C4-2B (cell line): ENCODE measurements at regions not wholly inside any gene's neighbourhood (a gene's known extent, or its start where the extent isn't known, plus 50 kb on each side); places are given as distances from the start of the nearest gene placed in this dataset.
"Not testable (repeated sequence)": the region's sequence is repeated elsewhere in the genome, so short reads cannot be mapped to it uniquely, and the experiment has no call there.

Experiments used
- ZFX ChIP-seq: fragments of 450-650 bp; IDR thresholded peaks from 2 replicates; pipeline ENCODE4 v1.6.1; 2017
- TF ChIP-seq, protein P1 (sequence below): fragments of 450-650 bp; conservative IDR thresholded peaks from 2 replicates; pipeline ENCODE4 v1.5.1; 2017; ENCODE audit warnings: mild to moderate bottlenecking

DNA sequence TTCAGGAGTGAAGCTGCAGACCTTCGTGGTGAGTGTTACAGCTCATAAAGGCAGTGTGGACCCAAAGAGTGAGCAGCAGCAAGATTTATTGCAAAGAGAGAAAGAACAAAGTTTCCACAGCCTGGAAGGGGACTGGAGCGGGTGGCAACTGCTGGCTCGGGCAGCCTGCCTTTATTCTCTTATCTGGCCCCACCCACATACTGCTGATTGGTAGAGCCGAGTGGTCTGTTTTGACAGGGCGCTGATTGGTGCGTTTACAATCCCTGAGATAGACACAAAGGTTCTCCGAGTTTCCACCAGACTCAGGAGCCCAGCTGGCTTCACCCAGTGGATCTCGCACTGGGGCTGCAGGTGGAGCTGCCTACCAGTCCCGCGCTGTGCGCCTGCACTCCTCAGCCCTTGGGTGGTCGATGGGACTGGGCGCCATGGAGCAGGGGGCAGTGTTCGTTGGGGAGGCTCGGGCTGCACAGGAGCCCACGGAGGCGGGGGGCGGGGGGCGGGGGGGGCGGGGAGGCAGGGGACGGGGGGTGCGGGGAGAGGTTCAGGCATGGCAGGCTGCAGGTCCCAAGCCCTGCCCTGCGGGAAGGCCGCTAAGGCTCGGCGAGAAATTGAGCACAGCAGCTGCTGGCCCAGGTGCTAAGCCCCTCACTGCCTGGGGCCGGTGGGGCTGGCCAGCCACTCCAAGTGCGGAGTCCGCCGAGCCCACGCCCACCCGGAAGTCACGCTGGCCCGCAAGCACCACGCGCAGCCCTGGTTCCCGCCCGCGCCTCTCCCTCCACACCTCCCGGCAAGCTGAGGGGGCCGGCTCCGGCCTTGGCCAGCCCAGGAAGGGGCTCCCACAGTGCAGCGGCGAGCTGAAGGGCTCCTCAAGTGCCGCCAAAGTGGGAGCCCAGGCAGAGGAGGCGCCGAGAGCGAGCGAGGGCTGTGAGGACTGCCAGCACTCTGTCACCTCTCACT is 59.9 kb upstream of the EN2 start:
- TF ChIP-seq, protein P1, sequence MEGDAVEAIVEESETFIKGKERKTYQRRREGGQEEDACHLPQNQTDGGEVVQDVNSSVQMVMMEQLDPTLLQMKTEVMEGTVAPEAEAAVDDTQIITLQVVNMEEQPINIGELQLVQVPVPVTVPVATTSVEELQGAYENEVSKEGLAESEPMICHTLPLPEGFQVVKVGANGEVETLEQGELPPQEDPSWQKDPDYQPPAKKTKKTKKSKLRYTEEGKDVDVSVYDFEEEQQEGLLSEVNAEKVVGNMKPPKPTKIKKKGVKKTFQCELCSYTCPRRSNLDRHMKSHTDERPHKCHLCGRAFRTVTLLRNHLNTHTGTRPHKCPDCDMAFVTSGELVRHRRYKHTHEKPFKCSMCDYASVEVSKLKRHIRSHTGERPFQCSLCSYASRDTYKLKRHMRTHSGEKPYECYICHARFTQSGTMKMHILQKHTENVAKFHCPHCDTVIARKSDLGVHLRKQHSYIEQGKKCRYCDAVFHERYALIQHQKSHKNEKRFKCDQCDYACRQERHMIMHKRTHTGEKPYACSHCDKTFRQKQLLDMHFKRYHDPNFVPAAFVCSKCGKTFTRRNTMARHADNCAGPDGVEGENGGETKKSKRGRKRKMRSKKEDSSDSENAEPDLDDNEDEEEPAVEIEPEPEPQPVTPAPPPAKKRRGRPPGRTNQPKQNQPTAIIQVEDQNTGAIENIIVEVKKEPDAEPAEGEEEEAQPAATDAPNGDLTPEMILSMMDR, result not testable (repeated sequence)
- TF ChIP-seq ZFX, result not testable (repeated sequence)
